ENCODE measurements at regions not wholly inside any gene's neighbourhood (a gene's known extent, or its start where the extent isn't known, plus 50 kb on each side); places are given as distances from the start of the nearest gene placed in this dataset.

DNA sequence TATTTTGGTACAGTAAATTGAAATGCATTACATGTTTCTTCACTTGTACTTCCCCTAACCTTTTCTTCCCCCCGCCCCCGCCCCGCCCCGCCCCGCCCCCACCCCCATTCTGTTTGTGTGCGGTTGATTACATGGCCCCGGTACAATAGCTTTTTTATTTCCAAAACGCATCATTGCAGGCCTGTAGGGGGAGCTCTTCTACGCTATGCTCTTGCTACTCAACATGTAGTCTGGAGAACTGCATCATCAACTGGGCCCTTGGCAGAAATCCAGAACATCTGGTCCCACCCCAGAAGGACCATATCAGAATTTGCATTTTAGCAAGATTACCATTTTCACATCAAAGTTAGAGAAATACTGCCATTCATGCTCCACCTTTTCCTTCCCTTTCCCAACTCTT lies 333.3 kb upstream of the DDX53 start:
- Histone ChIP-seq H3K27ac (ENCODE audit: low read length) (no peak overlapping the region), H2AFZ (ENCODE audit: low read depth, low read length) (no peak overlapping the region), H3K9me2 (ENCODE audit: insufficient read depth, low read length) (no peaks in the 10 kb centered on the region), H3K36me3 (ENCODE audit: insufficient read depth, low read length) (no peaks in the 10 kb centered on the region), H3K27me3 (ENCODE audit: insufficient read depth, low read depth, low read length) (no peaks in the 10 kb centered on the region), H3K9ac (ENCODE audit: low read length) (no peak overlapping the region), H3K79me2 (replicated peaks; ENCODE audit: insufficient read depth, low read length) (no peaks in the 10 kb centered on the region), H3K4me3 (ENCODE audit: low read length) (no peak overlapping the region), H3K4me2 (ENCODE audit: low read length) (no peak overlapping the region), H4K20me1 (ENCODE audit: insufficient read depth) (no peaks in the 10 kb centered on the region), H3K9me3 (ENCODE audit: low read length) (no peaks in the 10 kb centered on the region), H3F3A (ENCODE audit: insufficient read depth, low read length, poor library complexity, severe bottlenecking) (no peaks in the 10 kb centered on the region)
- TF ChIP-seq EP300 (conservative IDR thresholded peaks at IDR 0.05; ENCODE audit: poor library complexity, severe bottlenecking) (no peak), MXI1 (conservative IDR thresholded peaks at IDR 0.05; ENCODE audit: poor library complexity, severe bottlenecking) (no peak), EZH2 (IDR thresholded peaks at IDR 0.05; ENCODE audit: borderline replicate concordance, insufficient read depth, low read length, poor library complexity, severe bottlenecking) (no peak), RAD21 (conservative IDR thresholded peaks at IDR 0.05) (no peak), TAF1 (IDR thresholded peaks at IDR 0.05; ENCODE audit: low read depth) (no peak), POLR2AphosphoS5 (IDR thresholded peaks at IDR 0.05) (no peak), SMC3 (conservative IDR thresholded peaks at IDR 0.05; ENCODE audit: poor library complexity) (no peak)
- TF ChIP-seq, protein P1, sequence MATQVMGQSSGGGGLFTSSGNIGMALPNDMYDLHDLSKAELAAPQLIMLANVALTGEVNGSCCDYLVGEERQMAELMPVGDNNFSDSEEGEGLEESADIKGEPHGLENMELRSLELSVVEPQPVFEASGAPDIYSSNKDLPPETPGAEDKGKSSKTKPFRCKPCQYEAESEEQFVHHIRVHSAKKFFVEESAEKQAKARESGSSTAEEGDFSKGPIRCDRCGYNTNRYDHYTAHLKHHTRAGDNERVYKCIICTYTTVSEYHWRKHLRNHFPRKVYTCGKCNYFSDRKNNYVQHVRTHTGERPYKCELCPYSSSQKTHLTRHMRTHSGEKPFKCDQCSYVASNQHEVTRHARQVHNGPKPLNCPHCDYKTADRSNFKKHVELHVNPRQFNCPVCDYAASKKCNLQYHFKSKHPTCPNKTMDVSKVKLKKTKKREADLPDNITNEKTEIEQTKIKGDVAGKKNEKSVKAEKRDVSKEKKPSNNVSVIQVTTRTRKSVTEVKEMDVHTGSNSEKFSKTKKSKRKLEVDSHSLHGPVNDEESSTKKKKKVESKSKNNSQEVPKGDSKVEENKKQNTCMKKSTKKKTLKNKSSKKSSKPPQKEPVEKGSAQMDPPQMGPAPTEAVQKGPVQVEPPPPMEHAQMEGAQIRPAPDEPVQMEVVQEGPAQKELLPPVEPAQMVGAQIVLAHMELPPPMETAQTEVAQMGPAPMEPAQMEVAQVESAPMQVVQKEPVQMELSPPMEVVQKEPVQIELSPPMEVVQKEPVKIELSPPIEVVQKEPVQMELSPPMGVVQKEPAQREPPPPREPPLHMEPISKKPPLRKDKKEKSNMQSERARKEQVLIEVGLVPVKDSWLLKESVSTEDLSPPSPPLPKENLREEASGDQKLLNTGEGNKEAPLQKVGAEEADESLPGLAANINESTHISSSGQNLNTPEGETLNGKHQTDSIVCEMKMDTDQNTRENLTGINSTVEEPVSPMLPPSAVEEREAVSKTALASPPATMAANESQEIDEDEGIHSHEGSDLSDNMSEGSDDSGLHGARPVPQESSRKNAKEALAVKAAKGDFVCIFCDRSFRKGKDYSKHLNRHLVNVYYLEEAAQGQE (IDR thresholded peaks at IDR 0.05; ENCODE audit: borderline replicate concordance): no peak
- TF ChIP-seq, protein P2, sequence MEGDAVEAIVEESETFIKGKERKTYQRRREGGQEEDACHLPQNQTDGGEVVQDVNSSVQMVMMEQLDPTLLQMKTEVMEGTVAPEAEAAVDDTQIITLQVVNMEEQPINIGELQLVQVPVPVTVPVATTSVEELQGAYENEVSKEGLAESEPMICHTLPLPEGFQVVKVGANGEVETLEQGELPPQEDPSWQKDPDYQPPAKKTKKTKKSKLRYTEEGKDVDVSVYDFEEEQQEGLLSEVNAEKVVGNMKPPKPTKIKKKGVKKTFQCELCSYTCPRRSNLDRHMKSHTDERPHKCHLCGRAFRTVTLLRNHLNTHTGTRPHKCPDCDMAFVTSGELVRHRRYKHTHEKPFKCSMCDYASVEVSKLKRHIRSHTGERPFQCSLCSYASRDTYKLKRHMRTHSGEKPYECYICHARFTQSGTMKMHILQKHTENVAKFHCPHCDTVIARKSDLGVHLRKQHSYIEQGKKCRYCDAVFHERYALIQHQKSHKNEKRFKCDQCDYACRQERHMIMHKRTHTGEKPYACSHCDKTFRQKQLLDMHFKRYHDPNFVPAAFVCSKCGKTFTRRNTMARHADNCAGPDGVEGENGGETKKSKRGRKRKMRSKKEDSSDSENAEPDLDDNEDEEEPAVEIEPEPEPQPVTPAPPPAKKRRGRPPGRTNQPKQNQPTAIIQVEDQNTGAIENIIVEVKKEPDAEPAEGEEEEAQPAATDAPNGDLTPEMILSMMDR (IDR thresholded peaks at IDR 0.05; ENCODE audit: poor library complexity, severe bottlenecking): no peak

DNA sequence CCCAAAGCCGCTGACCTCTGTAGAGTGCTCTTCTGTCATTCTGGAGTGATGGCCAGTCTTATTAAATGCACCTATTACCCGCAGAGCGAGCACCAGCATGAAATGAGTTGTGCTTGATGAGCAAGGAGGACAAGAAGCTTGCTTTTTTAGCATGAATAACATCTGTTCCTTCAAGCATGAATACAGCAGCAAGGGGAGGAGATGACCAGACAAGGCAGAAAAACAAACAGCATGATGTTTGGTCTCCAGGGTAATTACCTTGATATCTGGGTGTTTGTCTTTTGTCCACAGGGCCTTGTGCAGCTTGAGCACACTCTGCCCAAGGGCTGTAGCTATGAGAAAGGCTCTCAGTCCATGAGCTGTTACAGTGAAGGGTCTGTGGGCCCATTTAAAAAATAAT lies 324.8 kb upstream of the DDX53 start:
- H3K79me2 ChIP-seq (replicated peaks; ENCODE audit: insufficient read depth, low read length): no peaks in the 10 kb centered on the region
- no peak overlapping the region for H3K9ac ChIP-seq (ENCODE audit: low read length)
- no peak overlapping the region for H3K27ac ChIP-seq (ENCODE audit: low read length)
- H3K36me3 ChIP-seq (ENCODE audit: insufficient read depth, low read length): no peaks in the 10 kb centered on the region
- no peak overlapping the region for H3K4me2 ChIP-seq (ENCODE audit: low read length)
- TF ChIP-seq MXI1 (conservative IDR thresholded peaks at IDR 0.05; ENCODE audit: poor library complexity, severe bottlenecking) (no peak), POLR2AphosphoS5 (IDR thresholded peaks at IDR 0.05) (no peak), RAD21 (conservative IDR thresholded peaks at IDR 0.05) (no peak), SMC3 (conservative IDR thresholded peaks at IDR 0.05; ENCODE audit: poor library complexity) (no peak), TAF1 (IDR thresholded peaks at IDR 0.05; ENCODE audit: low read depth) (no peak), EP300 (conservative IDR thresholded peaks at IDR 0.05; ENCODE audit: poor library complexity, severe bottlenecking) (no peak), EZH2 (IDR thresholded peaks at IDR 0.05; ENCODE audit: borderline replicate concordance, insufficient read depth, low read length, poor library complexity, severe bottlenecking) (no peak)
- TF ChIP-seq, protein P2 (IDR thresholded peaks at IDR 0.05; ENCODE audit: poor library complexity, severe bottlenecking): no peak
- TF ChIP-seq, protein P1 (IDR thresholded peaks at IDR 0.05; ENCODE audit: borderline replicate concordance): no peak
- H3K9me2 ChIP-seq (ENCODE audit: insufficient read depth, low read length): no peaks in the 10 kb centered on the region
- H3K4me3 ChIP-seq (ENCODE audit: low read length): no peak overlapping the region
- no peak overlapping the region for H2AFZ ChIP-seq (ENCODE audit: low read depth, low read length)
- no peaks in the 10 kb centered on the region for H3K9me3 ChIP-seq (ENCODE audit: low read length)
- no peaks in the 10 kb centered on the region for H3K27me3 ChIP-seq (ENCODE audit: insufficient read depth, low read depth, low read length)
- no peaks in the 10 kb centered on the region for H4K20me1 ChIP-seq (ENCODE audit: insufficient read depth)
- H3F3A ChIP-seq (ENCODE audit: insufficient read depth, low read length, poor library complexity, severe bottlenecking): no peaks in the 10 kb centered on the region

Measured in neural cell (in vitro differentiated cells).